ENCODE measurements at regions not wholly inside any gene's neighbourhood (a gene's known extent, or its start where the extent isn't known, plus 50 kb on each side); places are given as distances from the start of the nearest gene placed in this dataset.

DNA sequence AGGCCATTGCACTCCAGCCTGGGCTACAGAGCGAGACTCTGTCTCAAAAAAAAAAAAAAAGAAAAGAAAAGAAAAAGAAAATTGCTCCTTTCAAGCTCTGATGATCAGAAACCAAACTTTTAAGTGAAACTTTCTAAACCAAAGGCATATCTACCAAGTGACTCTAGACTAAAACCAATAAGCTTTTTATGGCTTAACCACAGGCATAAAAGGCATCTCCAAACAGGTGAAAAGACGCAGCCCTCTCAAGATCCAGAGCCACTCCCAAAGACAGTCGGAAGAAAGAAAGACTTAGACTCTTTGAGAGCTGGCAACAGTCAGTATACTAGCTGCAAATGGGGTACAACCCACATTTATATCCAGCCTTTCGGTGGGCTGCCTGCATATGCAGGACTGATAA is 117.1 kb upstream of the AP1S2 start:
- WGBS, 5 donors: 70 to 85% (median 83%) methylated on average over 4 of the region's 4 CpGs
- TF ChIP-seq CTCF (IDR thresholded peaks at IDR 0.05 in 8 of 11, conservative IDR thresholded peaks at IDR 0.05 in 3 of 11) (no peak), POLR2AphosphoS5 (IDR thresholded peaks at IDR 0.05) (no peak), POLR2A (IDR thresholded peaks at IDR 0.05) (no peak)
- H3K27ac ChIP-seq: no peak overlapping the region
- no peaks in the 10 kb centered on the region for H3K36me3 ChIP-seq
- no peak overlapping the region for H3K4me3 ChIP-seq
- H3K27me3 ChIP-seq (replicated peaks in 1 of 7): no peaks in the 10 kb centered on the region
- peaks cover 0 to 6% (median 0%) of the 10 kb centered on the region in 6 donors for H3K4me1 ChIP-seq
- no peak for DNase-seq
- no peaks in the 10 kb centered on the region for H3K9me3 ChIP-seq
- intact Hi-C loops (cut with DNase I; ENCODE audit: low total_unique reads): no loop called here

DNA sequence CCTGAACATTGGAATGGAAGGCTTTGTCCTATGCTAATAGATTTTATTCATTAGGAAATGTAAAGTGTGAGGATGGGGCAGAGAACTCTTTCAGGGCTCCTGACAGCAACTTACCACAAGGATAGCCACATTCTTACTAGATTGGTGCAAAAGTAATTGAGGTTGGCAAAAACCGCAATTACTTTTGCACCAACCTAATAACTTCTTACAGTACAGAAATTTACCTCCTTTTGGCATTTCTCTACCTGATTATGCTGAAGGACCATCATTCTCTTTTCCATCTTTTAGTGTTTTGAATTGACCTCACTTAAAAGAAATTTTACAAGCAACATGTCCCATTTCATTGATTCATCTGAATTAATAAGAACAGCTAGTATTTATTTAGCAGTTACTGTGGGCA is 109.2 kb upstream of the AP1S2 start:
- H3K27me3 ChIP-seq (replicated peaks in 1 of 7): peaks cover 0 to 8% (median 0%) of the 10 kb centered on the region in 7 donors
- H3K27ac ChIP-seq: no peak overlapping the region
- intact Hi-C loops (cut with DNase I; ENCODE audit: low total_unique reads): no loop called here
- H3K4me1 ChIP-seq: no peaks in the 10 kb centered on the region
- no peak overlapping the region for H3K4me3 ChIP-seq
- no peaks in the 10 kb centered on the region for H3K36me3 ChIP-seq
- 84 to 94% (median 87%) methylated on average over 1 of the region's 1 CpG for WGBS, 5 donors
- no peak for DNase-seq
- no peaks in the 10 kb centered on the region for H3K9me3 ChIP-seq
- TF ChIP-seq POLR2A (IDR thresholded peaks at IDR 0.05) (no peak), POLR2AphosphoS5 (IDR thresholded peaks at IDR 0.05) (no peak), CTCF (IDR thresholded peaks at IDR 0.05 in 8 of 11, conservative IDR thresholded peaks at IDR 0.05 in 3 of 11) (no peak)

DNA sequence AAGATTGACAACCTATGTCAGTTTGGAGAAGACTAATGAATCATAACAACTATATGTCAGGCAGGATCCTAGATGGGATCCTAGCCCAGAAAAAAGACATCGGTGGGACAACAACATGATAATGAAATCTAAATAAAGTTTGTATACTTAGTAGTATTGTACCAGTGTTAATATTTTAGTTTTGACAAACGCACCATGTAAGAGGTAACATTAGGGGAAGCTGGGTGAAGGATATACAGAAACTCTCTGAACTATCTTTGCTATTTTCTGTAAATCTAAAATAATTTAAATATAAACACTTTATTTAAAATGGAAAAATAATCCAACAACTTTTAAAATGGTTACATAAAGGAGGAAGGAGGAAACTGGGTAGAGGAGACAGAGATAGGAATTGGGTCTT is 105.6 kb upstream of the AP1S2 start:
- peaks cover 0 to 8% (median 0%) of the 10 kb centered on the region in 7 donors for H3K27me3 ChIP-seq (replicated peaks in 1 of 7)

GRCh38 chrX:15956681-15957080 is 102.1 kb upstream of the AP1S2 start:
- no peaks in the 10 kb centered on the region for H3K27me3 ChIP-seq (replicated peaks in 1 of 7)
- no peak overlapping the region for H3K4me3 ChIP-seq
- TF ChIP-seq POLR2AphosphoS5 (IDR thresholded peaks at IDR 0.05): no peak
- TF ChIP-seq CTCF (IDR thresholded peaks at IDR 0.05 in 8 of 11, conservative IDR thresholded peaks at IDR 0.05 in 3 of 11): no peak
- TF ChIP-seq POLR2A (IDR thresholded peaks at IDR 0.05): no peak
- WGBS, 5 donors: 64 to 89% (median 78%) methylated on average over 9 of the region's 9 CpGs
- no peaks in the 10 kb centered on the region for H3K9me3 ChIP-seq
- no peak for DNase-seq
- no peak overlapping the region for H3K27ac ChIP-seq
- no peaks in the 10 kb centered on the region for H3K36me3 ChIP-seq
- H3K4me1 ChIP-seq: no peaks in the 10 kb centered on the region
- intact Hi-C loops (cut with DNase I; ENCODE audit: low total_unique reads): no loop called here

More for the DNA sequence above, 105.6 kb upstream of the AP1S2 start:
- WGBS, 5 donors: 87 to 100% (median 92%) methylated on average over 2 of the region's 2 CpGs
- no peak for DNase-seq
- no peak overlapping the region for H3K27ac ChIP-seq
- intact Hi-C loops (cut with DNase I; ENCODE audit: low total_unique reads): no loop called here
- H3K4me3 ChIP-seq: no peak overlapping the region
- H3K9me3 ChIP-seq: no peaks in the 10 kb centered on the region
- TF ChIP-seq POLR2A (IDR thresholded peaks at IDR 0.05) (no peak), POLR2AphosphoS5 (IDR thresholded peaks at IDR 0.05) (no peak)
- no peaks in the 10 kb centered on the region for H3K4me1 ChIP-seq
- H3K36me3 ChIP-seq: no peaks in the 10 kb centered on the region

DNA sequence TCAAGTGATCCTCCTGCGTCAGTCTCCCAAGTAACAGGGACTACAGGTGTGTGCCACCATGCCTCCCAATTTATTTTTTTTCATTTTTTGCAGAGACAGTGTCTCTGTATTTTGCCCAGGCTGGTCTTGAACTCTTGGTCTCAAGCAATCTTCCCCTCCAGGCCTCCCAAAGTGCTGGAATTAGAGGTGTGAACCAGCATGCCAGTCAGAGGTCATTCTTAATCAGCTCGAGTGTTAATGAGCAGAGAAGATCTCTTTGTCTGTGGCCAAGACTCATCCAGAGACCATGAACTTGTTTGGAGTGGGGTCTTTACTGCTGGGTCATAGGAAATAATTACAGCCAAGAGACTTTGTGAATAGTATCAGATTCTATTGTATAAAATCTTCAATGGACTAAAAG is 99.2 kb upstream of the AP1S2 start:
- intact Hi-C loops (cut with DNase I; ENCODE audit: low total_unique reads): no loop called here

More for the DNA sequence above, 99.2 kb upstream of the AP1S2 start:
- no peaks in the 10 kb centered on the region for H3K9me3 ChIP-seq
- DNase-seq: no peak
- 70 to 83% (median 79%) methylated on average over 2 of the region's 2 CpGs for WGBS, 5 donors
- H3K36me3 ChIP-seq: no peaks in the 10 kb centered on the region
- H3K4me1 ChIP-seq: no peaks in the 10 kb centered on the region
- peaks cover 0 to 4% (median 0%) of the 10 kb centered on the region in 7 donors for H3K27me3 ChIP-seq (replicated peaks in 1 of 7)
- TF ChIP-seq CTCF (IDR thresholded peaks at IDR 0.05 in 8 of 11, conservative IDR thresholded peaks at IDR 0.05 in 3 of 11) (no peak), POLR2AphosphoS5 (IDR thresholded peaks at IDR 0.05) (no peak), POLR2A (IDR thresholded peaks at IDR 0.05) (no peak)
- H3K27ac ChIP-seq: no peak overlapping the region
- H3K4me3 ChIP-seq: no peak overlapping the region
